ENCODE measurements at regions not wholly inside any gene's neighbourhood (a gene's known extent, or its start where the extent isn't known, plus 50 kb on each side); places are given as distances from the start of the nearest gene placed in this dataset.

DNA sequence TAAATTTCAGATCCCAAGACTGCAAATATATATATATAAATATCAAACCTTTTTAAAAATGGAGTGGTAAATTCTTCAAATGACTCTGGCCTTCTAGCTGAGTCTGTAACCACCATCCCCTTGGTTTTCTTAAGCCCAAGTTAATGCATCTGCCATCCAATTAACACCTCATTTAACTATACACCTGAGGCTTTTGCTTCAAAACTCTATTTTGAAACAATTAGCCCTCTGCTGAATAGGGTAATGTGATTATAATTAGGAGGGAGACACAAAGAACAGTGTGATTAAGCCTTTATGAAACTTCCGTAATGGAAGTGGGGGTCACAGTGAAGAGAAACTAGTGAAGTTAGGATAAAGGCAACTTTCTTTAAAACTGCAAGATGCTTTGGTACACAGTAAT, 83.6 kb downstream of the GPR37 start:
- ATAC-seq, result no peak
- Histone ChIP-seq H3K4me3 (replicated peaks in 1 of 3; ENCODE audit: insufficient read depth in 1 of 3, low read depth in 2 of 3, low read length in 3 of 3) (no peak overlapping the region), H3K4me1 (ENCODE audit: insufficient read depth, low read length) (no peaks in the 10 kb centered on the region), H3K79me2 (ENCODE audit: insufficient read depth, low read length) (no peaks in the 10 kb centered on the region), H3K9me3 (ENCODE audit: low read length) (no peaks in the 10 kb centered on the region), H3K4me2 (ENCODE audit: low read depth, low read length) (no peak overlapping the region), H3K27ac (ENCODE audit: extremely low read length, insufficient read depth, low read length) (no peak overlapping the region), H3K27me3 (ENCODE audit: control insufficient read depth in 1 of 2, insufficient read depth in 2 of 2, low read length in 2 of 2) (no peaks in the 10 kb centered on the region), H2AFZ (ENCODE audit: low read length) (no peak overlapping the region), H4K20me1 (ENCODE audit: insufficient read depth, low read length) (no peaks in the 10 kb centered on the region; the same call in 1 of the 2 replicates), H3K9ac (ENCODE audit: insufficient read depth, low read depth, low read length) (no peak overlapping the region), H3K36me3 (replicated peaks in 1 of 2; ENCODE audit: control insufficient read depth in 1 of 2, insufficient read depth in 2 of 2, low read length in 2 of 2) (no peaks in the 10 kb centered on the region)
- ChIA-PET CTCF (ENCODE audit: low intra/inter-chr PET ratio, low total read pairs) (no interaction called here), POLR2A (no interaction called here)
- TF ChIP-seq HDAC1 (CRISPR knock-in tag; IDR thresholded peaks at IDR 0.05), result no peak
- no peak for TF ChIP-seq ZNF773 (CRISPR knock-in tag; IDR thresholded peaks at IDR 0.05; ENCODE audit: borderline replicate concordance)
- no peak for TF ChIP-seq GFI1 (CRISPR knock-in tag; IDR thresholded peaks at IDR 0.05; ENCODE audit: borderline replicate concordance)
- TF ChIP-seq ETV6 (CRISPR knock-in tag; conservative IDR thresholded peaks at IDR 0.05), result no peak
- no peak for TF ChIP-seq ZNF563 (CRISPR knock-in tag; IDR thresholded peaks at IDR 0.05)
- TF ChIP-seq CBX1 (IDR thresholded peaks at IDR 0.05; ENCODE audit: low read depth), result no peak
- TF ChIP-seq ZMAT5 (CRISPR knock-in tag; IDR thresholded peaks at IDR 0.05; ENCODE audit: borderline replicate concordance, low read depth), result no peak
- BruUV-seq (replicated peaks), result no TSS peak
- FAIRE-seq, result no peak
- 62% methylated on average over 1 of the region's 1 CpG for WGBS (ENCODE audit: low lambda C conversion rate)
- in situ Hi-C loops (cut with HindIII; ENCODE audit: extremely low pct_ligation_motif_present, low pct_unique_long_range_greater_than_20kb), result no loop called here
- no peak for DNase-seq (ENCODE audit: low spot score)
- intact Hi-C loops (cut with micrococcal nuclease; ENCODE audit: unreplicated experiment), result no loop called here

- no peaks in the 10 kb centered on the region for H3K9me3 ChIP-seq (ENCODE audit: low read length)
- no peak for ATAC-seq
- WGBS (ENCODE audit: low lambda C conversion rate), result 35% methylated on average over 6 of the region's 6 CpGs
- H3K9ac ChIP-seq (ENCODE audit: insufficient read depth, low read depth, low read length), result no peak overlapping the region
- no peaks in the 10 kb centered on the region for H3K27me3 ChIP-seq (ENCODE audit: control insufficient read depth in 1 of 2, insufficient read depth in 2 of 2, low read length in 2 of 2)
- no peaks in the 10 kb centered on the region for H3K79me2 ChIP-seq (ENCODE audit: insufficient read depth, low read length)
- H3K36me3 ChIP-seq (replicated peaks in 1 of 2; ENCODE audit: control insufficient read depth in 1 of 2, insufficient read depth in 2 of 2, low read length in 2 of 2), result no peaks in the 10 kb centered on the region
- in situ Hi-C loops (cut with HindIII; ENCODE audit: extremely low pct_ligation_motif_present, low pct_unique_long_range_greater_than_20kb), result no loop called here
- BruUV-seq (replicated peaks), result no TSS peak
- H2AFZ ChIP-seq (ENCODE audit: low read length), result no peak overlapping the region
- no peaks in the 10 kb centered on the region for H3K4me1 ChIP-seq (ENCODE audit: insufficient read depth, low read length)
- H3K4me2 ChIP-seq (ENCODE audit: low read depth, low read length), result no peak overlapping the region
- H3K4me3 ChIP-seq (replicated peaks in 1 of 3; ENCODE audit: insufficient read depth in 1 of 3, low read depth in 2 of 3, low read length in 3 of 3), result no peak overlapping the region
- H4K20me1 ChIP-seq (ENCODE audit: insufficient read depth, low read length), result no peaks in the 10 kb centered on the region; the same call in 1 of the 2 replicates
- ChIA-PET POLR2A (no interaction called here), CTCF (ENCODE audit: low intra/inter-chr PET ratio, low total read pairs) (no interaction called here)
- DNase-seq (ENCODE audit: low spot score), result no peak
- no peak for FAIRE-seq
- no peak overlapping the region for H3K27ac ChIP-seq (ENCODE audit: extremely low read length, insufficient read depth, low read length)
- intact Hi-C loops (cut with micrococcal nuclease; ENCODE audit: unreplicated experiment), result no loop called here
- TF ChIP-seq ZNF615 (CRISPR knock-in tag; IDR thresholded peaks at IDR 0.05; ENCODE audit: borderline replicate concordance) (no peak), NFAT5 (CRISPR knock-in tag; IDR thresholded peaks at IDR 0.05) (no peak), SPEN (CRISPR knock-in tag; IDR thresholded peaks at IDR 0.05; ENCODE audit: low read depth) (no peak), STAT5B (CRISPR knock-in tag; IDR thresholded peaks at IDR 0.05) (no peak), GRHL1 (CRISPR knock-in tag; conservative IDR thresholded peaks at IDR 0.05) (no peak), ZNF883 (CRISPR knock-in tag; IDR thresholded peaks at IDR 0.05; ENCODE audit: not compliant biosample characterization) (no peak)
Measured at GRCh38 chr7:124680304-124680703, 85.3 kb downstream of the GPR37 start.
